Activated CD4-positive, alpha-beta T cell treated with anti-CD3 and anti-CD28 coated beads, Interleukin-2, amount 50 U/mL, for 24 hours (primary cell): ENCODE measurements at regions not wholly inside any gene's neighbourhood (a gene's known extent, or its start where the extent isn't known, plus 50 kb on each side); places are given as distances from the start of the nearest gene placed in this dataset.
"Not testable (repeated sequence)": the region's sequence is repeated elsewhere in the genome, so short reads cannot be mapped to it uniquely, and the experiment has no call there.

ENCODE experiments used
- DNase-seq, 2 donors: peaks; one replicate each; pipeline ENCODE4 v3.0.0-alpha.2; 2020; ENCODE audit warnings: low read depth in 1 of 2, low spot score in 1 of 2

- no peak for DNase-seq
Observed at GRCh38 chr13:78098249-78098648, 179.6 kb upstream of the EDNRB start.

GRCh38 chr13:78096221-78096620, 177.6 kb upstream of the EDNRB start:
- no peak for DNase-seq

GRCh38 chr13:78087966-78088678, 169.5 kb upstream of the EDNRB start:
- no peak for DNase-seq

GRCh38 chr13:78085434-78086225, 167.0 kb upstream of the EDNRB start:
- no peak for DNase-seq

- no peak for DNase-seq
Observed at GRCh38 chr13:78084401-78084800, 165.8 kb upstream of the EDNRB start.

GRCh38 chr13:78078168-78078567, 159.5 kb upstream of the EDNRB start:
- DNase-seq, result no peak

GRCh38 chr13:78067290-78067689, 148.7 kb upstream of the EDNRB start:
- no peak for DNase-seq

GRCh38 chr13:78065141-78065540, 146.5 kb upstream of the EDNRB start:
- no peak for DNase-seq

GRCh38 chr13:78061806-78062205, 143.2 kb upstream of the EDNRB start:
- DNase-seq, result no peak

- no peak for DNase-seq
Observed at GRCh38 chr13:78060966-78061365, 142.3 kb upstream of the EDNRB start.

GRCh38 chr13:78056865-78057264, 138.2 kb upstream of the EDNRB start:
- DNase-seq, result not testable (repeated sequence)

GRCh38 chr13:78054157-78054556, 135.5 kb upstream of the EDNRB start:
- DNase-seq, result no peak

GRCh38 chr13:78047151-78047550, 128.5 kb upstream of the EDNRB start:
- DNase-seq, result no peak

- DNase-seq, result no peak
Observed at GRCh38 chr13:78046331-78046730, 127.7 kb upstream of the EDNRB start.

GRCh38 chr13:78045916-78046315, 127.3 kb upstream of the EDNRB start:
- DNase-seq, result no peak

GRCh38 chr13:78041366-78041765, 122.7 kb upstream of the EDNRB start:
- not testable (repeated sequence) for DNase-seq

- no peak for DNase-seq
Observed at GRCh38 chr13:78040205-78040830, 121.7 kb upstream of the EDNRB start.

GRCh38 chr13:78036841-78037240, 118.2 kb upstream of the EDNRB start:
- no peak for DNase-seq

- DNase-seq, result no peak
Observed at GRCh38 chr13:78035500-78035899, 116.9 kb upstream of the EDNRB start.

- no peak for DNase-seq
Observed at GRCh38 chr13:78033509-78033908, 114.9 kb upstream of the EDNRB start.

GRCh38 chr13:78032132-78032531, 113.5 kb upstream of the EDNRB start:
- no peak for DNase-seq

- no peak for DNase-seq
Observed at GRCh38 chr13:78030341-78030896, 111.8 kb upstream of the EDNRB start.
